HG03575 (cell line): ENCODE measurements at regions not wholly inside any gene's neighbourhood (a gene's known extent, or its start where the extent isn't known, plus 50 kb on each side); places are given as distances from the start of the nearest gene placed in this dataset.

Source experiments
- ATAC-seq: cut with Tn5 transposase; IDR thresholded peaks from one replicate; pipeline ENCODE4 v1.9.1; 2021; ENCODE audit not compliant: unreplicated experiment, insufficient number of reproducible peaks, low FRiP score; ENCODE audit errors: extremely low read depth

- no peak for ATAC-seq
Measured at GRCh38 chr4:11514003-11514402, 85.3 kb upstream of the HS3ST1 start.

GRCh38 chr4:11512871-11513270 lies 84.2 kb upstream of the HS3ST1 start:
- ATAC-seq = no peak

GRCh38 chr4:11511321-11511720 lies 82.6 kb upstream of the HS3ST1 start:
- ATAC-seq = no peak

- ATAC-seq = no peak
Measured at GRCh38 chr4:11507920-11508319, 79.2 kb upstream of the HS3ST1 start.

GRCh38 chr4:11506194-11506593 lies 77.5 kb upstream of the HS3ST1 start:
- ATAC-seq = no peak

- no peak for ATAC-seq
Measured at GRCh38 chr4:11505221-11505971, 76.7 kb upstream of the HS3ST1 start.

GRCh38 chr4:11503166-11503565 lies 74.5 kb upstream of the HS3ST1 start:
- ATAC-seq = no peak

GRCh38 chr4:11497972-11498371 lies 69.3 kb upstream of the HS3ST1 start:
- no peak for ATAC-seq

GRCh38 chr4:11497212-11497806 lies 68.6 kb upstream of the HS3ST1 start:
- ATAC-seq = no peak

- ATAC-seq = no peak
Measured at GRCh38 chr4:11496351-11496829, 67.7 kb upstream of the HS3ST1 start.

GRCh38 chr4:11495818-11496217 lies 67.1 kb upstream of the HS3ST1 start:
- no peak for ATAC-seq

GRCh38 chr4:11495291-11495690 lies 66.6 kb upstream of the HS3ST1 start:
- no peak for ATAC-seq

- no peak for ATAC-seq
Measured at GRCh38 chr4:11494232-11494631, 65.5 kb upstream of the HS3ST1 start.

- ATAC-seq = no peak
Measured at GRCh38 chr4:11489453-11490083, 60.9 kb upstream of the HS3ST1 start.

- no peak for ATAC-seq
Measured at GRCh38 chr4:11488657-11489452, 60.2 kb upstream of the HS3ST1 start.

- no peak for ATAC-seq
Measured at GRCh38 chr4:11487868-11488544, 59.3 kb upstream of the HS3ST1 start.

- ATAC-seq = no peak
Measured at GRCh38 chr4:11487139-11487538, 58.4 kb upstream of the HS3ST1 start.

- ATAC-seq = no peak
Measured at GRCh38 chr4:11485926-11486325, 57.2 kb upstream of the HS3ST1 start.

- ATAC-seq = no peak
Measured at GRCh38 chr4:11484531-11484930, 55.8 kb upstream of the HS3ST1 start.
